Heart right ventricle (tissue), 16 donors: ENCODE measurements at regions not wholly inside any gene's neighbourhood (a gene's known extent, or its start where the extent isn't known, plus 50 kb on each side); places are given as distances from the start of the nearest gene placed in this dataset.

Source experiments
- ATAC-seq, 8 donors: fragments of 200-7000 bp; cut with Tn5 transposase; one replicate each; pipeline ENCODE4 v1.9.1; 2020; ENCODE audit warnings: mild to moderate bottlenecking in 8 of 8, moderate library complexity in 8 of 8, moderate number of reproducible peaks in 1 of 8
- DNase-seq, 2 donors: peaks; one replicate each; pipeline ENCODE4 v3.0.0-alpha.2; 2020
- H3K27ac ChIP-seq, 10 donors: fragments of 200-600 bp; sonication (generic) in 2 of 10; one replicate each; pipeline versions ENCODE4 v1.5.0 to v1.8.0; 2020 to 2022; ENCODE audit warnings: mild to moderate bottlenecking in 3 of 10
- H3K27me3 ChIP-seq, 7 donors: fragments of 200-600 bp; one replicate each; pipeline ENCODE4 v1.8.0; 2021 to 2022; ENCODE audit warnings: mild to moderate bottlenecking in 2 of 7
- H3K36me3 ChIP-seq, 9 donors: fragments of 200-600 bp; sonication (generic) in 1 of 9; one replicate each; pipeline versions ENCODE4 v1.5.0 to v1.8.0; 2020 to 2022; ENCODE audit warnings: mild to moderate bottlenecking in 2 of 9
- H3K4me1 ChIP-seq, 9 donors: fragments of 200-600 bp; sonication (generic) in 1 of 9; one replicate each; pipeline versions ENCODE4 v1.5.0 to v1.8.0; 2020 to 2022; ENCODE audit warnings: mild to moderate bottlenecking in 4 of 9
- H3K4me3 ChIP-seq, 10 donors: fragments of 200-600 bp; sonication (generic) in 2 of 10; one replicate each; pipeline versions ENCODE4 v1.5.0 to v1.8.0; 2020 to 2022; ENCODE audit warnings: mild to moderate bottlenecking in 7 of 10, moderate library complexity in 2 of 10
- H3K9me3 ChIP-seq, 11 donors: fragments of 200-600 bp in 10 of 11; sonication (generic) in 2 of 11; one replicate each; pipeline versions ENCODE4 v1.5.0 to v1.8.0; 2013 to 2022; ENCODE audit warnings: mild to moderate bottlenecking in 2 of 11, control low read depth in 1 of 11, moderate library complexity in 1 of 11
- WGBS, 2 donors: extraction: QIAGEN DNeasy Blood & Tissue Kit; methylation state at CpG; one replicate each; pipeline ENCODE4 v1.1.7; 2013; ENCODE audit warnings: inconsistent platforms in 1 of 2; 5-methylcytosine and 5-hydroxymethylcytosine counted together
- intact Hi-C, 10 donors: fragments of 100-400 bp; cut with DNase I; formaldehyde crosslinking; loops; one replicate each; pipeline versions ENCODE4 v1.11.1 to v1.14.2; 2022
- TF ChIP-seq, protein P1 (sequence below), 9 donors: fragments of 200-600 bp; sonication (generic) in 2 of 9; IDR thresholded peaks; one replicate each; pipeline versions ENCODE4 v1.5.0 to v1.8.0; 2021 to 2022; ENCODE audit warnings: antibody characterized with exemption in 9 of 9, mild to moderate bottlenecking in 5 of 9, moderate library complexity in 1 of 9
- donor health status: Arrhythmogenic right ventricular cardiomyopathy.
- donor health status: ischemic (EF 13 %, LVEDD 7.1; RV severe dilation, severe dysfunction).
- donor health status: healthy with polysubstance abuse.
- donor health status: DM: no; HTN: yes; CAD: no.
- donor health status: DM: no; HTN: no; CAD: no.
- donor health status: ischemic (EF 25% LVEDD 6.9; RV normal size, moderate dysfunction).
- donor health status: ischemic (EF 25% LVEDD 5.7; RV mildly dilated, moderate dysfunction).
- donor health status: healthy.
- donor health status: DM: yes; HTN: yes; CAD: no.
- donor health status: Ischemic cardiomyopathy.
- donor health status: ischemic (EF 35%, LVEDD 5.7; RV mildly dilated, moderate dysfunction).
- donor health status: nonischemic (EF 11% LVEDD 7.7; RV severe dilation, severe dysfunction).
- donor health status: DM: yes; HTN: yes; CAD: no.
- donor health status: PGD.
- donor health status: ischemic (EF 29% LVEDD 5.4; RV normal size, mild dysfunction).
- donor health status: nonischemic (EF 23%, LVEDD 6.1; RV moderate dilation, normal function).

DNA sequence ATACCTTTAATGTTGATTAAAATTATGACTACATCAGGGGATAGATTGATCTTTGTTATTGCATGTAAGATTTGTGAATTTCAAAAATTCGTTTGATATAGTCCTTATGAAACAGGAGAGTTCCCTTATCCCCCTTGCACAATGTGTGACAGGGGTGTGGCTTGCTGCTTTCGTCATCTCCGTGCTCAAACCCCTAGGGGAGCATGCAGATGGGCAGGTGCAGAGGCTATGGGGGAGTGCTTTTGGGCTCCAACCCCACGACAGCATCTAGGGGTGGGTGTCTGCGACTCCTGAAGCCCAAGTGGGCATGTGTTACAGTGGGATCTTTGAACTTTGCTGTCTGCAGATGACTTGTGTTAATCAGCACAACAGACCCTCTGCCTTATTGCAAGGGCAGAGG is 360.1 kb upstream of the GOLIM4 start:
- no peaks in the 10 kb centered on the region for H3K36me3 ChIP-seq
- no peak overlapping the region for H3K4me3 ChIP-seq
- intact Hi-C loops = no loop called here
- ATAC-seq (no peak), DNase-seq (no peak)
- 61 to 69% methylated on average over 5 of the region's 5 CpGs for WGBS, 2 donors
- TF ChIP-seq, protein P1, sequence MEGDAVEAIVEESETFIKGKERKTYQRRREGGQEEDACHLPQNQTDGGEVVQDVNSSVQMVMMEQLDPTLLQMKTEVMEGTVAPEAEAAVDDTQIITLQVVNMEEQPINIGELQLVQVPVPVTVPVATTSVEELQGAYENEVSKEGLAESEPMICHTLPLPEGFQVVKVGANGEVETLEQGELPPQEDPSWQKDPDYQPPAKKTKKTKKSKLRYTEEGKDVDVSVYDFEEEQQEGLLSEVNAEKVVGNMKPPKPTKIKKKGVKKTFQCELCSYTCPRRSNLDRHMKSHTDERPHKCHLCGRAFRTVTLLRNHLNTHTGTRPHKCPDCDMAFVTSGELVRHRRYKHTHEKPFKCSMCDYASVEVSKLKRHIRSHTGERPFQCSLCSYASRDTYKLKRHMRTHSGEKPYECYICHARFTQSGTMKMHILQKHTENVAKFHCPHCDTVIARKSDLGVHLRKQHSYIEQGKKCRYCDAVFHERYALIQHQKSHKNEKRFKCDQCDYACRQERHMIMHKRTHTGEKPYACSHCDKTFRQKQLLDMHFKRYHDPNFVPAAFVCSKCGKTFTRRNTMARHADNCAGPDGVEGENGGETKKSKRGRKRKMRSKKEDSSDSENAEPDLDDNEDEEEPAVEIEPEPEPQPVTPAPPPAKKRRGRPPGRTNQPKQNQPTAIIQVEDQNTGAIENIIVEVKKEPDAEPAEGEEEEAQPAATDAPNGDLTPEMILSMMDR (IDR thresholded peaks at IDR 0.05) = no peak
- H3K27me3 ChIP-seq = no peaks in the 10 kb centered on the region
- H3K27ac ChIP-seq = no peak overlapping the region
- H3K4me1 ChIP-seq = no peaks in the 10 kb centered on the region
- H3K9me3 ChIP-seq = peaks cover 0 to under 1% (median 0%) of the 10 kb centered on the region in 11 donors

DNA sequence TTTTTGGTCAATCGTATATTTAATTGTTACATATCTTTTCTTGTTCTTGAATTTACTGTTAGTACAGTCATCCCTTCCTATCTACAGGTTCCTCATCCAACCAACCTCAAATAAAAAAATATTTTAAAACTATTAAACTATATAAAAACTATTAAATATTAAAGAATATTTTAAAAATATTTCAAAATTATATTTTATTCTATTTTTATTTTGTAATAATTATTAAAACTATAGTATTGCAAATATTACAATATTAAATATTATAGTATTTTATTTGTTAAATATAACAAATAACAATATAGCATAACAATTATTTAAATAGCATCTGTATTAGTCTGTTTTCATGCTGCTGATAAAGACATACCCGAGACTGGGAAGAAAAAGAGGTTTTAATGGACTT is 357.9 kb upstream of the GOLIM4 start:
- WGBS, 2 donors = 78 to 94% methylated on average over 2 of the region's 2 CpGs
- Histone ChIP-seq H3K4me3 (no peak overlapping the region), H3K27me3 (no peaks in the 10 kb centered on the region), H3K27ac (no peak overlapping the region), H3K4me1 (no peaks in the 10 kb centered on the region), H3K36me3 (no peaks in the 10 kb centered on the region), H3K9me3 (peaks cover 0 to 3% (median 0%) of the 10 kb centered on the region in 11 donors)
- no peak for DNase-seq
- TF ChIP-seq, protein P1 (IDR thresholded peaks at IDR 0.05) = no peak
- intact Hi-C loops = no loop called here
- ATAC-seq = no peak

DNA sequence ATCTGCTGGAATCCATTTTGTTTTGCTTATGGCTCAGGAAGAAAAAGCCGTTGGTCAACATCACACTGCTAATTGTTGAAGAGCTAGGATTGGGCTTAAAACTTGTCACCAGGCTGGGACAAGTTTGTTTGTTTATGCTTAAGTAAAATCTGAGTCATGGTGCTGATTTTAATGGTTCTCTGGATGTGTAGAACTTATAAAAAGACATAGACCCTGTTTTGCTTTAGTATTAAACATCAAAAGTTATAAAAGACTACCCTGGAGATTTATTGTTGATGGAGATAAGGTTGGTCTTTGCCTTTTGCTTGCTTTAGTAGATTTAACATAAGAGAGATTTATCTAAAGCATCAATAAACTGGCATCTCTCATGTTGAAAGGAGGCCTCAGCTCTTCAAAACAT is 348.2 kb upstream of the GOLIM4 start:
- DNase-seq (no peak), ATAC-seq (no peak)
- TF ChIP-seq, protein P1 (IDR thresholded peaks at IDR 0.05) = no peak
- Histone ChIP-seq H3K9me3 (no peaks in the 10 kb centered on the region), H3K4me1 (no peaks in the 10 kb centered on the region), H3K27me3 (no peaks in the 10 kb centered on the region), H3K36me3 (no peaks in the 10 kb centered on the region), H3K4me3 (no peak overlapping the region), H3K27ac (no peak overlapping the region)
- intact Hi-C loops = no loop called here
- 87 to 90% methylated on average over 1 of the region's 1 CpG for WGBS, 2 donors

DNA sequence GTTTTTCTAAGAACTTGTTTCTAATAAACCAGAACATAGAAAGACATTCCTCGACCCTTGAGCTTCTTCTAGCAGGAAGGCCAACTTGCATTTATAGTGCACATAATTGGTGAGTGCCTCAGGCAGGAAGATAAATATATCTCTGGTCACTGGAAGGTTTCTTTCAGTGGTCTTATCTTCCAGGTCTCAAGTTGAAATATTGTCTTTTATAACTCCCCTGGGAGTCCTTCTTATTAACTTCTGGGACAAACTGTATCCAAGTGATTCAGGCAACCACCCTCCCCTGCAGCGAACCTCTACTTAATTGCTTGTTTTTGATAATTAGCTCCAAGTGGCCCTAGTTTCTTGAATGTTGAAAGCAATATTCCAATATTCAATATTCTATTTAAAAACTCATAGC is 346.8 kb upstream of the GOLIM4 start:
- H3K27me3 ChIP-seq = no peaks in the 10 kb centered on the region
- ATAC-seq (no peak), DNase-seq (no peak)
- H3K9me3 ChIP-seq = no peaks in the 10 kb centered on the region
- intact Hi-C loops = no loop called here
- H3K4me1 ChIP-seq = no peaks in the 10 kb centered on the region
- WGBS, 2 donors = 60 to 64% methylated on average over 2 of the region's 2 CpGs
- H3K36me3 ChIP-seq = no peaks in the 10 kb centered on the region
- no peak overlapping the region for H3K27ac ChIP-seq
- TF ChIP-seq, protein P1 (IDR thresholded peaks at IDR 0.05) = no peak
- H3K4me3 ChIP-seq = no peak overlapping the region
